ENCODE measurements at regions not wholly inside any gene's neighbourhood (a gene's known extent, or its start where the extent isn't known, plus 50 kb on each side); places are given as distances from the start of the nearest gene placed in this dataset.
"Not testable (repeated sequence)": the region's sequence is repeated elsewhere in the genome, so short reads cannot be mapped to it uniquely, and the experiment has no call there.

- Histone ChIP-seq H3K4me1 (peaks cover 3% of the 10 kb centered on the region; the same call in 1 of the 2 replicates), H3K27me3 (ENCODE audit: low read depth) (no peaks in the 10 kb centered on the region), H3K36me3 (replicated peaks) (no peaks in the 10 kb centered on the region), H3K4me3 (no peak overlapping the region), H3K9me3 (no peaks in the 10 kb centered on the region)
- in situ Hi-C loops (cut with MboI; ENCODE audit: low sequenced_read_pairs): no loop called here
- no peak for DNase-seq (ENCODE audit: low spot score in 2 of 2)
Measured at GRCh38 chr20:25984933-25985332, 288.3 kb upstream of the ZNF337 start.

- H3K36me3 ChIP-seq (replicated peaks); DNase-seq (ENCODE audit: low spot score in 2 of 2); H3K9me3 ChIP-seq; H3K4me1 ChIP-seq; in situ Hi-C loops (cut with MboI; ENCODE audit: low sequenced_read_pairs); H3K4me3 ChIP-seq; H3K27me3 ChIP-seq (ENCODE audit: low read depth): not testable (repeated sequence)
Measured at GRCh38 chr20:25982701-25983100, 286.0 kb upstream of the ZNF337 start.

- H3K27me3 ChIP-seq (ENCODE audit: low read depth); H3K4me1 ChIP-seq; in situ Hi-C loops (cut with MboI; ENCODE audit: low sequenced_read_pairs); H3K4me3 ChIP-seq; DNase-seq (ENCODE audit: low spot score in 2 of 2); H3K36me3 ChIP-seq (replicated peaks); H3K9me3 ChIP-seq: not testable (repeated sequence)
Measured at GRCh38 chr20:25978450-25979190, 282.0 kb upstream of the ZNF337 start.

GRCh38 chr20:25975816-25976215 lies 279.2 kb upstream of the ZNF337 start:
- DNase-seq (ENCODE audit: low spot score in 2 of 2); H3K4me3 ChIP-seq; H3K4me1 ChIP-seq; in situ Hi-C loops (cut with MboI; ENCODE audit: low sequenced_read_pairs); H3K36me3 ChIP-seq (replicated peaks); H3K9me3 ChIP-seq; H3K27me3 ChIP-seq (ENCODE audit: low read depth): not testable (repeated sequence)

GRCh38 chr20:25965203-25965602 lies 268.6 kb upstream of the ZNF337 start:
- H3K27me3 ChIP-seq (ENCODE audit: low read depth); in situ Hi-C loops (cut with MboI; ENCODE audit: low sequenced_read_pairs); DNase-seq (ENCODE audit: low spot score in 2 of 2); H3K9me3 ChIP-seq; H3K4me1 ChIP-seq; H3K36me3 ChIP-seq (replicated peaks); H3K4me3 ChIP-seq: not testable (repeated sequence)

- H3K36me3 ChIP-seq (replicated peaks); H3K4me3 ChIP-seq; DNase-seq (ENCODE audit: low spot score in 2 of 2); in situ Hi-C loops (cut with MboI; ENCODE audit: low sequenced_read_pairs); H3K27me3 ChIP-seq (ENCODE audit: low read depth); H3K9me3 ChIP-seq; H3K4me1 ChIP-seq: not testable (repeated sequence)
Measured at GRCh38 chr20:25953876-25954275, 257.2 kb upstream of the ZNF337 start.

GRCh38 chr20:25935230-25935629 lies 238.6 kb upstream of the ZNF337 start:
- in situ Hi-C loops (cut with MboI; ENCODE audit: low sequenced_read_pairs); H3K36me3 ChIP-seq (replicated peaks); H3K4me1 ChIP-seq; H3K27me3 ChIP-seq (ENCODE audit: low read depth); DNase-seq (ENCODE audit: low spot score in 2 of 2); H3K9me3 ChIP-seq; H3K4me3 ChIP-seq: not testable (repeated sequence)

- H3K27me3 ChIP-seq (ENCODE audit: low read depth); H3K36me3 ChIP-seq (replicated peaks); H3K4me1 ChIP-seq; H3K9me3 ChIP-seq; H3K4me3 ChIP-seq; DNase-seq (ENCODE audit: low spot score in 2 of 2); in situ Hi-C loops (cut with MboI; ENCODE audit: low sequenced_read_pairs): not testable (repeated sequence)
Measured at GRCh38 chr20:25932806-25933205, 236.2 kb upstream of the ZNF337 start.

- H3K4me3 ChIP-seq; DNase-seq (ENCODE audit: low spot score in 2 of 2); H3K4me1 ChIP-seq; H3K9me3 ChIP-seq; H3K27me3 ChIP-seq (ENCODE audit: low read depth); in situ Hi-C loops (cut with MboI; ENCODE audit: low sequenced_read_pairs); H3K36me3 ChIP-seq (replicated peaks): not testable (repeated sequence)
Measured at GRCh38 chr20:25932170-25932569, 235.5 kb upstream of the ZNF337 start.

- H3K27me3 ChIP-seq (ENCODE audit: low read depth); in situ Hi-C loops (cut with MboI; ENCODE audit: low sequenced_read_pairs); DNase-seq (ENCODE audit: low spot score in 2 of 2); H3K4me3 ChIP-seq; H3K9me3 ChIP-seq; H3K36me3 ChIP-seq (replicated peaks); H3K4me1 ChIP-seq: not testable (repeated sequence)
Measured at GRCh38 chr20:25902321-25902720, 205.7 kb upstream of the ZNF337 start.

GRCh38 chr20:25898663-25899062 lies 202.0 kb upstream of the ZNF337 start:
- H3K9me3 ChIP-seq; H3K4me3 ChIP-seq; in situ Hi-C loops (cut with MboI; ENCODE audit: low sequenced_read_pairs); H3K36me3 ChIP-seq (replicated peaks); H3K27me3 ChIP-seq (ENCODE audit: low read depth); DNase-seq (ENCODE audit: low spot score in 2 of 2); H3K4me1 ChIP-seq: not testable (repeated sequence)

GRCh38 chr20:25879096-25879495 lies 182.4 kb upstream of the ZNF337 start:
- H3K4me3 ChIP-seq; H3K36me3 ChIP-seq (replicated peaks); DNase-seq (ENCODE audit: low spot score in 2 of 2); H3K4me1 ChIP-seq; H3K9me3 ChIP-seq; in situ Hi-C loops (cut with MboI; ENCODE audit: low sequenced_read_pairs); H3K27me3 ChIP-seq (ENCODE audit: low read depth): not testable (repeated sequence)

GRCh38 chr20:25868650-25868979 lies 172.0 kb upstream of the ZNF337 start:
- H3K36me3 ChIP-seq (replicated peaks); H3K9me3 ChIP-seq; H3K27me3 ChIP-seq (ENCODE audit: low read depth); DNase-seq (ENCODE audit: low spot score in 2 of 2); H3K4me1 ChIP-seq; H3K4me3 ChIP-seq: not testable (repeated sequence)
- in situ Hi-C loops (cut with MboI; ENCODE audit: low sequenced_read_pairs): loop anchor here (25.0 kb wide), 3 partner anchors 156 to 881 kb away; partner anchors contain the start of genes APMAP and GINS1

- peaks cover 4% of the 10 kb centered on the region for H3K4me1 ChIP-seq
- no peaks in the 10 kb centered on the region for H3K36me3 ChIP-seq (replicated peaks)
- peak overlapping the region; percentile 9; the same call in 1 of the 2 replicates for H3K4me3 ChIP-seq
- no peaks in the 10 kb centered on the region for H3K9me3 ChIP-seq
- peak; percentile 38 to 74 for DNase-seq (ENCODE audit: low spot score in 2 of 2)
- no peaks in the 10 kb centered on the region for H3K27me3 ChIP-seq (ENCODE audit: low read depth)
- in situ Hi-C loops (cut with MboI; ENCODE audit: low sequenced_read_pairs): loop anchor here (25.0 kb wide), 3 partner anchors 156 to 881 kb away; partner anchors contain the start of genes APMAP and GINS1
Measured at GRCh38 chr20:25867776-25868649, 171.4 kb upstream of the ZNF337 start.

Measured in HAP-1 (cell line).